Peyer's patch (tissue), 4 donors: ENCODE measurements at regions not wholly inside any gene's neighbourhood (a gene's known extent, or its start where the extent isn't known, plus 50 kb on each side); places are given as distances from the start of the nearest gene placed in this dataset.

Experiments used
- CTCF ChIP-seq, 6 experiments: fragments of 450-650 bp in 4 of 6; fragments of 200-600 bp in 2 of 6; sonication (generic) in 1 of 6; IDR thresholded peaks; one replicate each; pipeline ENCODE4 v1.5.1; 2017 to 2019; ENCODE audit warnings: antibody characterized with exemption in 6 of 6, mild to moderate bottlenecking in 3 of 6, moderate library complexity in 1 of 6
- POLR2A ChIP-seq, 2 donors: fragments of 450-650 bp; IDR thresholded peaks; one replicate each; pipeline ENCODE4 v1.5.1; 2017; ENCODE audit warnings: antibody characterized with exemption in 2 of 2, mild to moderate bottlenecking in 2 of 2, moderate library complexity in 2 of 2

GRCh38 chr9:88258601-88259000 lies 120.3 kb upstream of the SPATA31C2 start:
- TF ChIP-seq CTCF (IDR thresholded peaks at IDR 0.05), result no peak
- TF ChIP-seq POLR2A (IDR thresholded peaks at IDR 0.05), result no peak
